Kidney capillary endothelial cell (primary cell): ENCODE measurements at regions not wholly inside any gene's neighbourhood (a gene's known extent, or its start where the extent isn't known, plus 50 kb on each side); places are given as distances from the start of the nearest gene placed in this dataset.
A peak's percentile ranks its signal among the peaks of the same experiment; 100 is the strongest.
"Not testable (repeated sequence)": the region's sequence is repeated elsewhere in the genome, so short reads cannot be mapped to it uniquely, and the experiment has no call there.

ENCODE experiments used
- DNase-seq: peaks from one replicate; pipeline ENCODE4 v3.0.0-alpha.2; 2018; ENCODE audit warnings: low spot score

- DNase-seq = no peak
Measured at GRCh38 chr15:100720406-100720967, 118.1 kb downstream of the ASB7 start.

DNA sequence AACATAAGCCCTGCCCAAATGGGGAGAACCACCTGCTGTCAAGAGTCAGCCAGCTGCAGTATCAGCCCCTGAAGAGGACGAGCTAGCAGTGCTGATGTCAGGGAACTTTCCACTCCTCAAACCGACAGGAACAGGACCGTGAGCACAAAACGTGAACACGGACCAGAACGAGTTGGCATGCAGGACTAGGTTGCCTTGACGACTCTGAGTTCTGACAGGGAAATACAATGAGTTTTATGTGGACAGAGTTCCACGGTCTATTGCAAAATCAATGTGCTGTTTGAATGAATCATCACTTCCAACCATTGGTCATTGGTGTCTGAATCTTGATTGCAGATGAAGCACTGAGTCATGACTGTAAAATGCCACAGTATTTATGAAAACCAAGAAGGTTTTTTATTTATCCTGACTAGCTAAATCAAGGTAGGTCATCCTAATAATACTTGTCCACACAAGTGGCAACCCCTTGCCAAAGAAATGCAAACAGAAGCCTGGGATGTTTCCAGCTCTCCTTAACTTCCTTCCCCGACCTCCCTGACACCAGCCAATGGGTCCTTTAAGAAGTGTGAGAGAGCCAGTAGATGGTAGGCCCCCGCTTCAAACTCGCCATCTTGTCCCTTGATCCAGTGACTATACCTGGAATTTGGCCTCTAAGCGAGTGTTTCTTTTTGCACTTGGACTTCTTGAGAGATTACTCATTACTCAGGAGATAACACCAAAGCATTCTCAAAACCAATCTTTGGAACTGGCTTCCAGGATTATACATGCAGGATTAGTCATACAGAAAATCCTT lies 119.6 kb downstream of the ASB7 start:
- DNase-seq = peak; percentile 31

- DNase-seq = no peak
Measured at GRCh38 chr15:100722551-100723314, 120.3 kb downstream of the ASB7 start.

GRCh38 chr15:100723315-100723801 lies 121.0 kb downstream of the ASB7 start:
- DNase-seq = no peak

DNA sequence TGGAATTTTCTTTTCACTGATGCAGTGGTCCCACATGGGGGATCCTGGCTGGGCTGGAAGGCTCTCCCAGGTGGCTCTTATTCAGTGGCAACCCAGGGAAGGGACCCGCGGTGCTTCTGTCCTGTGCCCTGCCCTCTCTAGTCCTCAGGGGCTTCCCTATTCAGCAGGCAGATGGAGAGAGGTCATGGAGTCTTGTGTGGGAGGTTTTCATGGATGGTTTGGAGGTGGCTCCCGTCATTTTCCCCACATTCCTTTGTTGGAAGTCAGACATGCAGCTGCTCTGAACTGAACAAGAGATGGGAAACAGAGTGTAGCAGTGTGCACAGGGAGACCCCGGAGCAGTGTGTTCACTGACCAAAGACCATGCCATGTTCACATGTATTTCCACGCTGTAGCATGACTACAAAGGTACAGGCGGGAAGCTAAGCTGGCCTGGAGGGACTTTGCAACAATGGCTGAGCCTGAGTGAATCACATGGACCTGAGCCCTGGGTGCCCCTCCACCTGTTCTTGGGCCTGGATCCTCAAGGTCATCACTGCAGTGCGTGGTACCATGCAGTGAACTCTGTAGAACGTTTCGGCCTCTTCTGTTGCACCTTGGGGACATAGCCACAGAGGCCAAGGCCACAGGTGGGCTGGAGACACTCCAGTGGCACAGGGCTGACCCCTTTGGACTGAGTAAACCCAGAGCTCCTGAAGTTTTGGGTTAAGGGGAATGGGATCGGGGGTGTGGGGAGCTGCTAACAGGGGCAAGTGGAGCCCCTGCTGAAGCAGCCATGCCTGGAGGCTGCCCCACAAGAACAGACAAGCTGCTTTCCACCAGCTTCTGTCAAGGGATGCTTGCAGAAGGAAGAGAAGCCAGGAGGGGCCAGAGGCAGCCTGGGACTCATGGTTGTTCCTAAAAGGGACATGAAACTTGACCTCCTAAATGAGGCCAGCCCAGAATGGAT lies 123.0 kb downstream of the ASB7 start:
- DNase-seq = no peak

- DNase-seq = no peak
Measured at GRCh38 chr15:100726070-100726420, 123.7 kb downstream of the ASB7 start.

GRCh38 chr15:100726421-100727190 lies 124.2 kb downstream of the ASB7 start:
- no peak for DNase-seq

DNA sequence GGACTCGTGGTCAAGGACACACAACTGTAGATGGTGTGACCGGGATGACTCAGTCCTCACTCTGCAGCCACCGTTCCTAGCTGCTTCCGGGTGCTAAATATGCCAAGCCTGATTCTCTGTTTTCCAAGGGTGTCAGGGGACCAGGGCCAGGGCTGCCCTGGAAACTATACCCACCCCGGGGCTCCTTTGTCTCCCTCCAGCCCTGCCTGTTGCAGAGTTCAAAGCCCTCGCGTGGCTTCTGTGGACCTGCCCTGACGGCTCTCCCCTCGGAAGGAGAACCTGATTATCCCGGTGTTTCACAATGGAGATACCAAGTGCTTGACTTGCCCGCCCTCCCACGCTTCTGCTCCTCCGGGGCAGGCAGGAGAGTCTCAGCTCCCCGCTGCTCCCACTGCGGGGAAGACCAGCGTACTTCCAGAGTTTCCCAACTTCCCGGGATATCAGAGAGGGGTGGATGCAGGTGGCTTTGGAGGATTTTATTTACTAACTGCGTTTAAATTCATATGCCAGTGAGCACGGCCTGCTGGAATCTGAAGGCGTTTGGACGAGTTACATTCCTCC lies 125.0 kb downstream of the ASB7 start:
- DNase-seq = no peak

- no peak for DNase-seq
Measured at GRCh38 chr15:100728371-100729201, 126.2 kb downstream of the ASB7 start.

- DNase-seq = no peak
Measured at GRCh38 chr15:100729461-100729860, 127.1 kb downstream of the ASB7 start.

DNA sequence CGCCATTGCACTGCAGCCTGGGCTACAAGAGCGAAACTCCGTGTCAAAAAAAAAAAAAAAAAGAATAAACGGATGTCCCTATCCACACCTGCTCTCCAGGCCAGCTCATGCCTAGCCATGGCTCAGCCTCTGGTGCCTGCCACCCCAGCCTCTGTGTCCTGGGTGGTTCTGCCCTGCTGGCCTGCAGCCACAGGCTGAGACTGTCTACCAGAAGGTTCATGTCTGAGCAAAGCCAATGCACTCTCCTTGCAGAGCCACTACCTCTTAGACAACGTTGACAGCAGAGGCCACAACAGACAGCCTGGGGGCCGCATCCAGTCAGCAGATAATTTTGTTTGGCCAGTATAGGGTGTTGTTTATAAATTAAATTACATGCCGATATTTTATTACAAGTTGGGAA lies 127.7 kb downstream of the ASB7 start:
- DNase-seq = no peak

GRCh38 chr15:100730655-100731266 lies 128.4 kb downstream of the ASB7 start:
- no peak for DNase-seq

- DNase-seq = no peak
Measured at GRCh38 chr15:100731267-100732152, 129.1 kb downstream of the ASB7 start.

GRCh38 chr15:100732211-100733055 lies 130.0 kb downstream of the ASB7 start:
- no peak for DNase-seq

GRCh38 chr15:100733101-100733842 lies 130.9 kb downstream of the ASB7 start:
- DNase-seq = no peak

DNA sequence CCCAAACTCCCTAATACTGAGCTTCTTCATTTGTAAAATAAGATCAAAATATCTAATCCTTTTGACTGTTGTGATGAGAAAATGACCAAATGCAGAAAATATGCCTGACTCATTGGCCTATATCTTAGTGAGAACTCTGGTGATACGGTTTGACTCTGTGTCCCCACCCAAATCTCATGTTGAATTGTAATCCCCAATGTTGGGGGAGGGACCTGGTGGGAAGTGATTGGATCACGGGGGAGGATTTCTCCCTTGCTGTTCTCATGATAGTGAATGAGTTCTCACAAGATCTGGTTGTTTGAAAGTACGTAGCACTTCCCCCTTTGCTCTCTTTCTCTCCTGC lies 131.4 kb downstream of the ASB7 start:
- not testable (repeated sequence) for DNase-seq

- DNase-seq = no peak
Measured at GRCh38 chr15:100734586-100734985, 132.2 kb downstream of the ASB7 start.
